ENCODE measurements at regions not wholly inside any gene's neighbourhood (a gene's known extent, or its start where the extent isn't known, plus 50 kb on each side); places are given as distances from the start of the nearest gene placed in this dataset.
"Not testable (repeated sequence)": the region's sequence is repeated elsewhere in the genome, so short reads cannot be mapped to it uniquely, and the experiment has no call there.

DNA sequence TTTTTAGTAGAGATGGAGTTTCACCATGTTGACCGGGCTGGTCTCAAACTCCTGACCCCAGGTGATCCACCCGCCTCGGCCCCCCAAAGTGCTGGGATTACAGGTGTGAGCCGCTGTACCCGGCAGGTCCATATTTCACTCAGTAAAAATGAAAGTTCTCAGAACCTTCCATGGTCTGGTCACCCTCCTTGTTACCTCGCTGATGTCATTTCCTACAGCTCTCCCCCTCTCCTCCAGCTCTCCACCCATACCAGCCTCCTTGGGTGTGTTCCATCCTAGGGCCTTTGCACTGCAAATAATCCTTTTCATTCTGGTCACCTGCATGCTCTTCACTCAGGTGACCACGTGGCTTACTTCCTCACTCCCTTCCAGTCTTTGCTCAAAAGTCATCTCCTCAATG, 78.2 kb upstream of the TNFSF11 start (continued):
- TF ChIP-seq, protein P1, sequence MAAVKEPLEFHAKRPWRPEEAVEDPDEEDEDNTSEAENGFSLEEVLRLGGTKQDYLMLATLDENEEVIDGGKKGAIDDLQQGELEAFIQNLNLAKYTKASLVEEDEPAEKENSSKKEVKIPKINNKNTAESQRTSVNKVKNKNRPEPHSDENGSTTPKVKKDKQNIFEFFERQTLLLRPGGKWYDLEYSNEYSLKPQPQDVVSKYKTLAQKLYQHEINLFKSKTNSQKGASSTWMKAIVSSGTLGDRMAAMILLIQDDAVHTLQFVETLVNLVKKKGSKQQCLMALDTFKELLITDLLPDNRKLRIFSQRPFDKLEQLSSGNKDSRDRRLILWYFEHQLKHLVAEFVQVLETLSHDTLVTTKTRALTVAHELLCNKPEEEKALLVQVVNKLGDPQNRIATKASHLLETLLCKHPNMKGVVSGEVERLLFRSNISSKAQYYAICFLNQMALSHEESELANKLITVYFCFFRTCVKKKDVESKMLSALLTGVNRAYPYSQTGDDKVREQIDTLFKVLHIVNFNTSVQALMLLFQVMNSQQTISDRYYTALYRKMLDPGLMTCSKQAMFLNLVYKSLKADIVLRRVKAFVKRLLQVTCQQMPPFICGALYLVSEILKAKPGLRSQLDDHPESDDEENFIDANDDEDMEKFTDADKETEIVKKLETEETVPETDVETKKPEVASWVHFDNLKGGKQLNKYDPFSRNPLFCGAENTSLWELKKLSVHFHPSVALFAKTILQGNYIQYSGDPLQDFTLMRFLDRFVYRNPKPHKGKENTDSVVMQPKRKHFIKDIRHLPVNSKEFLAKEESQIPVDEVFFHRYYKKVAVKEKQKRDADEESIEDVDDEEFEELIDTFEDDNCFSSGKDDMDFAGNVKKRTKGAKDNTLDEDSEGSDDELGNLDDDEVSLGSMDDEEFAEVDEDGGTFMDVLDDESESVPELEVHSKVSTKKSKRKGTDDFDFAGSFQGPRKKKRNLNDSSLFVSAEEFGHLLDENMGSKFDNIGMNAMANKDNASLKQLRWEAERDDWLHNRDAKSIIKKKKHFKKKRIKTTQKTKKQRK (IDR thresholded peaks at IDR 0.05; ENCODE audit: low read depth, low read length): no peak
- peak; percentile 25; the same call in 1 of the 2 replicates for TF ChIP-seq ATF7 (IDR thresholded peaks at IDR 0.05; ENCODE audit: low read depth)
- peak; percentile 72; the same call in 1 of the 2 replicates for TF ChIP-seq CREM (IDR thresholded peaks at IDR 0.05; ENCODE audit: low read depth)

DNA sequence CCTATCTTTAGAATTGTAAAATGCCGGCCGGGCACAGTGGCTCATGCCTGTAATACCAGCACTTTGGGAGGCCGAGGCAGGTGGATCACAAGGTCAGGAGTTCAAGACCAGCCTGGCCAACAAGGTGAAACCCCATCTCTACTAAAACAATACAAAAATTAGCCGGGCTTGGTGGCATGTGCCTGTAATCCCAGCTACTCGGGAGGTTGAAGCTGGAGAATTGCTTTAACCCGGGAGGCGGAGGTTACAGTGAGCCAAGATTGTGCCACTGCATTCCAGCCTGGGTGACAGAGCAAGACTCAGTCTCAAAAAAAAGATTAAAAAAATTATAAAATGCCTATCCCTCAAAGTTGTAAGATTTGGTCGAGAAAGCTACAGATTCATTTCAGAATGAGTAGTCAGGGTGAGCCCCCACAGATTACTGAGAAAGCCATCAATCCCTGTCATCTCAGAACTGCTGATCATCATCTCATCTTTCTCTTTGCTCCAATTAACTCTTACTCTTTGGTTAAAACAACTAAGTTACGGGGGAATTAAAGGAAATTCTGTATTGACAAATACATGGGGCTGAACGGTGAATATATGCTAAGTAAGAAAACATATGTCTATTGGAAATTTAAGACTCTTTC, 76.9 kb upstream of the TNFSF11 start:
- DNase-seq (ENCODE audit: low read depth, low spot score); in situ Hi-C loops (cut with MboI); H3K9ac ChIP-seq (ENCODE audit: control insufficient read depth, insufficient read depth, low read length); H3K36me3 ChIP-seq (ENCODE audit: control insufficient read depth in 2 of 2, insufficient read depth in 2 of 2, low read length in 1 of 2); H2AFZ ChIP-seq (ENCODE audit: control insufficient read depth, low read depth, low read length); H4K20me1 ChIP-seq (ENCODE audit: control insufficient read depth, insufficient read depth); H3K4me3 ChIP-seq; POLR2A ChIA-PET; FAIRE-seq; H3K9me3 ChIP-seq (replicated peaks; ENCODE audit: control insufficient read depth, insufficient read depth, low read length); BruUV-seq (replicated peaks); H3K27me3 ChIP-seq (replicated peaks in 1 of 2; ENCODE audit: control insufficient read depth in 2 of 2, insufficient read depth in 2 of 2, low read length in 1 of 2); H3K79me2 ChIP-seq (ENCODE audit: control insufficient read depth, insufficient read depth, low read length): not testable (repeated sequence)
- CTCF ChIA-PET: interaction anchor here (1.1 to 3.1 kb wide), 4 partner anchors 12 to 163 kb away, joined by 3 to 15 read pairs (median 5); no protein-coding TSS in a partner anchor
- intact Hi-C loops (cut with micrococcal nuclease; ENCODE audit: unreplicated experiment): loop anchor here (1.0 to 5.0 kb wide), 5 partner anchors 35 to 225 kb away; partner anchors contain the start of gene AKAP11
- ATAC-seq: peak; percentile 72
- Histone ChIP-seq H3K4me2 (ENCODE audit: control insufficient read depth, insufficient read depth) (peak overlapping the region; percentile 24), H3K4me1 (ENCODE audit: control insufficient read depth, insufficient read depth, low read length) (peaks cover 33% of the 10 kb centered on the region), H3K27ac (ENCODE audit: control insufficient read depth, insufficient read depth) (peak overlapping the region; percentile 85)
- WGBS (ENCODE audit: insufficient coverage, insufficient replicate concordance, low lambda C conversion rate, missing lambda C conversion rate): 1% methylated on average over 10 of the region's 10 CpGs
- RAD21 ChIA-PET (ENCODE audit: unreplicated experiment): interaction anchor here (0.9 to 1.8 kb wide), 7 partner anchors 18 to 163 kb away, joined by 3 to 11 read pairs (median 3); no protein-coding TSS in a partner anchor
- SMC1A ChIA-PET (ENCODE audit: uncharacterized antibody, unreplicated experiment): interaction anchor here (0.7 to 5.1 kb wide), 24 partner anchors 9 to 354 kb away, joined by 3 to 24 read pairs (median 4); no protein-coding TSS in a partner anchor
- TF ChIP-seq RAD51 (IDR thresholded peaks at IDR 0.05) (0 out of 2 replicates have a peak, but pooled peaks have one; percentile 11), GABPA (IDR thresholded peaks at IDR 0.05; ENCODE audit: low read depth) (0 out of 2 replicates have a peak, but pooled peaks have one; percentile 12), NFIC (IDR thresholded peaks at IDR 0.05; ENCODE audit: low read depth, low read length) (0 out of 2 replicates have a peak, but pooled peaks have one; percentile 50), MEF2A (IDR thresholded peaks at IDR 0.05; ENCODE audit: insufficient read depth, low read depth, low read length) (0 out of 2 replicates have a peak, but pooled peaks have one; percentile 19), NR2F1 (conservative IDR thresholded peaks at IDR 0.05) (0 out of 2 replicates have a peak, but pooled peaks have one; percentile 23), IRF4 (IDR thresholded peaks at IDR 0.05; ENCODE audit: low read depth, low read length) (peak; percentile 62; the same call in 1 of the 2 replicates), SP1 (IDR thresholded peaks at IDR 0.05; ENCODE audit: low read depth, low read length) (peak; percentile 13), RUNX3 (IDR thresholded peaks at IDR 0.05; ENCODE audit: low read length) (peak; percentile 75), MTA2 (IDR thresholded peaks at IDR 0.05; ENCODE audit: low read depth) (peak; percentile 36; the same call in 1 of the 2 replicates), BCL11A (IDR thresholded peaks at IDR 0.05; ENCODE audit: low read depth, low read length) (peak; percentile 88), ATF7 (IDR thresholded peaks at IDR 0.05; ENCODE audit: low read depth) (peak; percentile 42; the same call in 1 of the 2 replicates), CREM (IDR thresholded peaks at IDR 0.05; ENCODE audit: low read depth) (peak; percentile 62; the same call in 1 of the 2 replicates), CREB1 (IDR thresholded peaks at IDR 0.05; ENCODE audit: low read depth) (peak; percentile 35; the same call in 1 of the 2 replicates), JUNB (IDR thresholded peaks at IDR 0.05) (peak; percentile 92)
- TF ChIP-seq, protein P2, sequence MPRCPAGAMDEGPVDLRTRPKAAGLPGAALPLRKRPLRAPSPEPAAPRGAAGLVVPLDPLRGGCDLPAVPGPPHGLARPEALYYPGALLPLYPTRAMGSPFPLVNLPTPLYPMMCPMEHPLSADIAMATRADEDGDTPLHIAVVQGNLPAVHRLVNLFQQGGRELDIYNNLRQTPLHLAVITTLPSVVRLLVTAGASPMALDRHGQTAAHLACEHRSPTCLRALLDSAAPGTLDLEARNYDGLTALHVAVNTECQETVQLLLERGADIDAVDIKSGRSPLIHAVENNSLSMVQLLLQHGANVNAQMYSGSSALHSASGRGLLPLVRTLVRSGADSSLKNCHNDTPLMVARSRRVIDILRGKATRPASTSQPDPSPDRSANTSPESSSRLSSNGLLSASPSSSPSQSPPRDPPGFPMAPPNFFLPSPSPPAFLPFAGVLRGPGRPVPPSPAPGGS (IDR thresholded peaks at IDR 0.05; ENCODE audit: borderline replicate concordance, insufficient read depth, low read depth, low read length, poor library complexity, severe bottlenecking): peak; percentile 63
- TF ChIP-seq, protein P3, sequence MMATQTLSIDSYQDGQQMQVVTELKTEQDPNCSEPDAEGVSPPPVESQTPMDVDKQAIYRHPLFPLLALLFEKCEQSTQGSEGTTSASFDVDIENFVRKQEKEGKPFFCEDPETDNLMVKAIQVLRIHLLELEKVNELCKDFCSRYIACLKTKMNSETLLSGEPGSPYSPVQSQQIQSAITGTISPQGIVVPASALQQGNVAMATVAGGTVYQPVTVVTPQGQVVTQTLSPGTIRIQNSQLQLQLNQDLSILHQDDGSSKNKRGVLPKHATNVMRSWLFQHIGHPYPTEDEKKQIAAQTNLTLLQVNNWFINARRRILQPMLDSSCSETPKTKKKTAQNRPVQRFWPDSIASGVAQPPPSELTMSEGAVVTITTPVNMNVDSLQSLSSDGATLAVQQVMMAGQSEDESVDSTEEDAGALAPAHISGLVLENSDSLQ (IDR thresholded peaks at IDR 0.05): peak; percentile 94
